Choroid plexus epithelial cell (primary cell): ENCODE measurements at regions not wholly inside any gene's neighbourhood (a gene's known extent, or its start where the extent isn't known, plus 50 kb on each side); places are given as distances from the start of the nearest gene placed in this dataset.

Source experiments
- DNase-seq: peaks from one replicate; pipeline ENCODE4 v3.0.0-alpha.2; 2010; ENCODE audit warnings: low read depth
- H3K4me3 ChIP-seq: 2 replicates; pipeline ENCODE4 v1.5.1; 2011; ENCODE audit warnings: low read depth, mild to moderate bottlenecking, control low read depth, low read length, moderate library complexity
- TF ChIP-seq, protein P1 (sequence below): conservative IDR thresholded peaks from 2 replicates; pipeline ENCODE4 v1.5.1; 2011; ENCODE audit warnings: low read depth, mild to moderate bottlenecking, control low read depth, inconsistent platforms, low read length, moderate library complexity

DNA sequence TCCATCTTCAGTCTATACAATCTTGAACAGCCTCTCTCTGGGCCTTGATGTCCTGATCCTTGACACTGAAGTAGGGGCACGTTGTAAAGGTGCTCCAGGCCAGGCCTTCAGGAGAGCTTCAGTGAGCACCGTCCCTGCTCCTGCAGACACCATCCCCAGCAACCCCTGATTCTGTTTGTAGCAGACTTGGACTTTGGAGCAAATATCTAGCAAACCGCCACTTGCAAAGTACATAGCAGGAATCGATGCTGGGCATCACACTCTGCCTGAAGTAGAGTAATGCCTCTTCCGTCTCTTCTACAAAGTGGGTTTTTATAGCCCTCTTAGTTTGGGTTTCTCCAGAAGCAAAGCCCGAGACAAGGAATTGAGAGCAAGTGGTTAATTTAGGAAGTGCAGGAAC lies 169.1 kb downstream of the SALL1 start:
- TF ChIP-seq, protein P1, sequence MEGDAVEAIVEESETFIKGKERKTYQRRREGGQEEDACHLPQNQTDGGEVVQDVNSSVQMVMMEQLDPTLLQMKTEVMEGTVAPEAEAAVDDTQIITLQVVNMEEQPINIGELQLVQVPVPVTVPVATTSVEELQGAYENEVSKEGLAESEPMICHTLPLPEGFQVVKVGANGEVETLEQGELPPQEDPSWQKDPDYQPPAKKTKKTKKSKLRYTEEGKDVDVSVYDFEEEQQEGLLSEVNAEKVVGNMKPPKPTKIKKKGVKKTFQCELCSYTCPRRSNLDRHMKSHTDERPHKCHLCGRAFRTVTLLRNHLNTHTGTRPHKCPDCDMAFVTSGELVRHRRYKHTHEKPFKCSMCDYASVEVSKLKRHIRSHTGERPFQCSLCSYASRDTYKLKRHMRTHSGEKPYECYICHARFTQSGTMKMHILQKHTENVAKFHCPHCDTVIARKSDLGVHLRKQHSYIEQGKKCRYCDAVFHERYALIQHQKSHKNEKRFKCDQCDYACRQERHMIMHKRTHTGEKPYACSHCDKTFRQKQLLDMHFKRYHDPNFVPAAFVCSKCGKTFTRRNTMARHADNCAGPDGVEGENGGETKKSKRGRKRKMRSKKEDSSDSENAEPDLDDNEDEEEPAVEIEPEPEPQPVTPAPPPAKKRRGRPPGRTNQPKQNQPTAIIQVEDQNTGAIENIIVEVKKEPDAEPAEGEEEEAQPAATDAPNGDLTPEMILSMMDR, result no peak
- DNase-seq, result no peak
- no peak overlapping the region for H3K4me3 ChIP-seq

DNA sequence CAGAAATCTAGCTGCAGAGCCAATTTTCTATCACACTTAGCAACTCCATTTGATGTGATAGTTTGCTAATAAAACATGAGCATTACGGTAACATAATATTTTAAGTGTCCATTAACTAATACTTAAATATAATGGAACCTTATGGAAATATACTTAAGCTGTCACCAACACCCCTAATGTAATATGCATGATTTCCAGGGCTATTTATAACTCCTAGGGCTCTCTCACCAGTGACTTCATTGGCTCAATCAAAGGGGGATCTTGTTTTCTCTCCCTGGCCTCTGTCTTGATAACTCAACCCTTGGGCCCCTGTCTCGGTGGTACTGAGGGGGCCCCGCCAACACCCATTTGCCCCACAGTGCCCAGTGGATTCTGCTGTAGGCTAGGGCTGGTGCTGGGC lies 170.4 kb downstream of the SALL1 start:
- TF ChIP-seq, protein P1, result no peak
- H3K4me3 ChIP-seq, result no peak overlapping the region
- no peak for DNase-seq

DNA sequence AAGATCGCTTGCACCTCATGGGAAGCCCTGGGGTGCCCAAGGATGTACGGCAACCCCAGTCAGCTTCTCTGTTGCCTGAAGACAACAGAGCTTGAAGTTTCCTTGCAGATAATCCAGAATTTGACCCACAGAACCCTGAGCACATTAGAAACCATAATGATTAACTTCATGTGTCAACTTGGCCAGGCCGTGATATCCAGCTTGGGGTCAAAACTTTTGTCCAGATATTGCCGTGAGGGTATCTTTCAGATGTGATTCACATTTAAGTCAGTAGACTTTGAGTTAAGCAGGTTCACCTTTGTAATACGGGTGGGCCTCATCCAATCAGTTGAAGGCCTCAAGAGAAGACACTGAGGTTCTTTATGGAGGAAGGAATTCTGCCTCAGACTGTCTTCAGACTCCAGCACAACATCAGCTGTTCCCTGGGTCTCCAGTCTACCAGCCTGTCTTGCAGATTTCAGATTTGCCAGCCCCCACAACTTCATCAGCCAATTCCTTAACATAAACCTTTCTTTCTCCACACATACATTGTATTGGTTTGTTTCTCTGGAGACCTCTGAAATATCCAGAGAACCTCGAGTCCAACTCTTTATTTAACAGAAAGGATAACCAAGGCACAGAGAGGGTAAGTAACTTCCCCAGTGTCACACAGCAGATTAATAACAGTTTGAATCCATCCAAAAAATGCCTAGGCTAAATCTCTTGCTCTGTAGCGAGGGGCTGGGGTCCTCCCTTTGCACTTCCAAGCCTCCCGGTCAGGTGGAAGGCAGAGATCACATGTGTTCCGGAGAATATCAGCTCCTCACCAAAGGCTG lies 171.1 kb downstream of the SALL1 start:
- no peak for DNase-seq
- H3K4me3 ChIP-seq, result no peak overlapping the region
- TF ChIP-seq, protein P1, result no peak

DNA sequence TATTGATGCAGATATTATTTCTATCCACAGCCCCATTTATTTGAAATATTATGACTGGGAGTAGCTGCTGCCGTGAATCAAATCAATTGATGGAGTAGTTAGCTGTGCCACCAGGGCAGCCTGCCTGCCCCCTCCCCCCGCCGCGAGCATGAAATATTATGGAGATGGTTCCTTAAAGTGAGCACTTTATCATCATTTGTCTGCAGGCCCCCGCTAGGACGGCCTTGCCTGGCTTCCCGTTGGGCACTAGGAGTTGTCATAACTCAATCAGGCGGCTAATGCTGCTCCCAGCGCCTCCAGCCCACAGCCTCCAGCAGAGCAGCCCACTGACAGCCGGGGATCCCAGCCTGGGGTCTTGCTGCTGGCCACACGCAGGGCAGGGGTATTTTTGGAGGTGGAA lies 173.9 kb downstream of the SALL1 start:
- H3K4me3 ChIP-seq, result no peak overlapping the region
- TF ChIP-seq, protein P1, result no peak
- DNase-seq, result no peak

DNA sequence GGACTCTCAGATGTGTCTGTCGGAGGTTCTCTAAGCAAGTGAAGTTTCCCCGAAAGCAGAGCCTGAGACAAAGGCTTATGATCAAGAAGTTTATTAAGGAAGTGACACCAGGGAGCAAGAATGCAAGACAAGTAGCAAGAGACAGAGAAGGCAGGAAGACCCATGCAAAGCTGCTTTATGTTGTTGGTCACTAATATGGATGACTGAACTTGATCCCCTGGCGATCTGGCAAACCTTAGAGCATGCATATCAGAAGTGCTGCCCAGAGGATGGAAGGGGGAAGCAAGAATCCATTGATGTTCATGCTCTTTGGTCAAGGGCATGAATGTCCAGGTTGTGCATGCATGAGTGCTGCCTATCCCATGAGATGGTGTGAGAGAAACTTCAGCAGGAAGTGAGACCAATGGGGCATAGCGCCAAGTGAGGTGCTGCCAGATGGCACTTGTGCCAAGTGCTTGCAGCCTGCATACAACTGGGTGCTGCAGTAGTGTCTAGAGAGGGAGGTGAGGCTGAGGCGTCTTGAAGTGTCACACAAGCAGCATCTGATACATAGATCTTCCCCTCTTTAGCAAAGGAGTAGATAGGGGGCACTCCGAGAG lies 176.5 kb downstream of the SALL1 start:
- TF ChIP-seq, protein P1, result no peak
- DNase-seq, result no peak
- no peak overlapping the region for H3K4me3 ChIP-seq

DNA sequence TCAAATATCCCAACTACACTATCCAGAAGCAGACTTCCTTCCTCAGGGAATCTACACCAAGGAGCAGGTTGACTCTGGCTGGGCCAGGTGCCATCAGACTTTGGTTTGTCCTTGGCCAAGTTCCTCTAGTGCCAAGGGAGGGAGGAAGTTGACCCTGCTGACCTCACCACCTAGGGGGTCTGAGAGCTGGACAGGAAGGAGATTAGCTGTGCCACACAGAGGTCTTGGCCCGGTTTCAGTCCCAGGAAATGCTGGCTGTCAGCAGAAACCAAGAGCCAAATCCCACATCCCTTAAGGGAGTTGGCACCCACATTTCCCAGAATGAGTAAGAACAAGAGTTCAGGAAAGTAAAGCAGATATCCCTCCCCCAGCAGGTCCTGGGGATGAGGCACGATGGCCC lies 178.2 kb downstream of the SALL1 start:
- TF ChIP-seq, protein P1, result no peak
- no peak for DNase-seq
- H3K4me3 ChIP-seq, result no peak overlapping the region

DNA sequence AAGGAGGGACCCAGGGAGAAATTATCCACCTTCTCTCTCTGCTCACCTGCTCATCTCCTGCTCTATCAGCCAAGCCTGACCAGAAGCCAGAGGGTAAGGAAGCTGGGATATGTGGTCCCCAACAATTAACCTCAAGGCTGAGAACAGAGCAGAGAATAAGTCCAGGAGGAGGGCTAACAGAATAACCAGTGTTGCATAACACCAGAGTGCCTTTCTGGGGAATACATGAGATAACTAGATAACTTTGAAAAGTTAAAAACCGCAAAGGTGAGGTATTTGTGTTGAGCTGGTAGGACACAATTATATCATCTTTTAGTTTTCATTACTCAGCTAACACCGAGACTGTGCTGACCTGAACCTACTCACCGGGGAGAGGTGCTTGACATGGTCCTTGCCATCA lies 180.8 kb downstream of the SALL1 start:
- TF ChIP-seq, protein P1, result no peak
- DNase-seq, result no peak
- H3K4me3 ChIP-seq, result no peak overlapping the region
